H1 (cell line): ENCODE measurements at regions not wholly inside any gene's neighbourhood (a gene's known extent, or its start where the extent isn't known, plus 50 kb on each side); places are given as distances from the start of the nearest gene placed in this dataset.

Experiments used
- ASH2L ChIP-seq: fragments of 200-600, 300-600 bp; sonication (generic); IDR thresholded peaks from one replicate; pipeline ENCODE4 v1.7.1; 2017; ENCODE audit warnings: low read length
- CHD1 ChIP-seq: IDR thresholded peaks from 2 replicates; pipeline ENCODE4 v1.6.1; 2012; ENCODE audit warnings: low read depth, low read length, improper control_type of control experiment
- GABPA ChIP-seq: IDR thresholded peaks from 2 replicates; pipeline ENCODE4 v1.6.1; 2011; ENCODE audit warnings: mild to moderate bottlenecking, low read length, moderate library complexity, borderline replicate concordance; ENCODE audit not compliant: insufficient read depth
- POLR2AphosphoS5 ChIP-seq: IDR thresholded peaks from 2 replicates; pipeline ENCODE4 v1.6.1; 2011; ENCODE audit warnings: low read depth, low read length
- RFX5 ChIP-seq: IDR thresholded peaks from 2 replicates; pipeline ENCODE4 v1.6.1; 2011; ENCODE audit warnings: low read depth, low read length, improper control_type of control experiment, borderline replicate concordance
- RNF2 ChIP-seq: fragments of 200-900, 300-1000 bp; sonication (generic); IDR thresholded peaks from 2 replicates; pipeline ENCODE4 v1.7.1; 2016; ENCODE audit warnings: borderline replicate concordance, low read depth, mild to moderate bottlenecking, antibody characterized with exemption, low read length; ENCODE audit not compliant: poor library complexity, severe bottlenecking; ENCODE audit errors: missing control alignments

DNA sequence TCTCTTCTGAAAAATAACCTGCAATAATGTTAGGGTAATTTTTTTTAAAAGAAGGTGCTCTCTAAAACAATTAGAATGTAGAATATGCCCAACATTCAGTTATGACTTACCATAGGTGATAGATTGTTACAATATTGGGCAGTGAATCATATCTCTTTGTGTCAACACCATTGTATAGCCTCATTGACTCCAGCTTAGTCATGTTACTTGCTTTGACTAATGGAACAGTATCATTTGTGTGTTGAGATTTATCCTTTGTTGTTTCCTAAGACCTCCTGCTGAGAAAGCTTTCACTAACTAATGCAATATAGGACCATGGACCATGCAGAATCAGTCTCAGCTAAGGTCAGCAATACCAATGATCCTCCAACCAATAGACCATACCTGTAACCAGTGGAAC, 1106.4 kb downstream of the SI start (continued):
- no peak for TF ChIP-seq RFX5
- no peak for TF ChIP-seq POLR2AphosphoS5
- TF ChIP-seq CHD1 = no peak
- TF ChIP-seq RNF2 = no peak
- TF ChIP-seq GABPA = no peak
- TF ChIP-seq ASH2L = no peak
